Limb (tissue), 2 donors: ENCODE measurements at regions not wholly inside any gene's neighbourhood (a gene's known extent, or its start where the extent isn't known, plus 50 kb on each side); places are given as distances from the start of the nearest gene placed in this dataset.
"Not testable (repeated sequence)": the region's sequence is repeated elsewhere in the genome, so short reads cannot be mapped to it uniquely, and the experiment has no call there.

Source experiments
- DNase-seq, 2 donors: peaks; one replicate each; pipeline ENCODE4 v3.0.0-alpha.2; 2016; ENCODE audit errors: extremely low spot score in 2 of 2

DNA sequence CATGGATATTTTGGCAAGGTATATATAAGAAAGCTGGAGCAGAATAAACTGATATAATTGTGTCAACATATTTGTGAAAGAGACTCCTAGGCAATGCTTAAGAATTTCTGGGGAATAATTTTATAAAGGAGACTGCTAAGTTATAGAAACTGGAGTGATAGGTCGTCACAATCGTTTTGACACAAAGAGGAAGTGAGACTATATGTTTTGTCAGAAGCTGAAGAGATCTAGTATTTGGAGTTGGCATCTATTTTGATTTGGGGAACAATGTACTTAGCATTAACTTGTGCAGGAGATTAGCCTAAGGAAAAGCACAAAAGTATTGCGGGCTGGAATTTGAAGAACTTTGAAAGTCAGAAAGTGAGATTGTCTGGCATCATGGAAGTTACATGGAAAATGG lies 582.5 kb downstream of the TAF11L14 start:
- DNase-seq = no peak

DNA sequence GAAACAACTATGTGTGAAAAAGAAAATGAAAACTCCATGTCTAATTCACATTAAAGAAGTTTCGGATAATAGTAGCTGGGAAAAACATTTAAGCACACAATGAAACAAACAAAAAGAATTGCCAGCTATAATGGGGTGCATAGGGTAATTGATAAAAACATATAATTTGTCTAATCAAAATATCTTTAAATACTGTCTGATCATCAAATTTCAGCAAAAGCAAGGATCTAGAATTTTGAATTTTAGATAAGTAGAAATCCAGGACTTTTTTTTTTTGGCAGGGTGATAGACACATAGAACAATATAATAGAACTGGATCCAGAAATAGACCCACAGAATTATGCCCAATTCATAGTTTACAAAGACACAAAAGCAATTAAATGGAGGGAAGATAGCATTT lies 585.0 kb downstream of the TAF11L14 start:
- no peak for DNase-seq

DNA sequence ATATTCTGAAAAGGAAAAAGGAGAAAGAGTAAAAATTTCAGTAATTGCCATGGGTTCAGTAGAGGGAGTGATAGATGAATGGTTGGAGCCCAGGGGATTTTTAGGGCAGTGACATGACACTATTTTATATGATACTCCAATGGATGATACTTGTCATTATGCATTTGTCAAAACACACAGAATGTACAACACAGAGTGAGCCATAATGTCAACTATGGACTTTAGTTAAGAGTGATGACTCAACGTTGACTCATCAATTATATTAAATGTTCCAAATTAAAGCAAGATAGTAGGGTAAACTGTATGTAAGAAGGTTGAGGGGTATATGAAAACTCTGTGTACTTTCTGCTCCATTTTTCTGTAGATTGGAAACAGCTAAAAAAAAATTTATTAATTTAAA lies 586.4 kb downstream of the TAF11L14 start:
- DNase-seq = no peak

DNA sequence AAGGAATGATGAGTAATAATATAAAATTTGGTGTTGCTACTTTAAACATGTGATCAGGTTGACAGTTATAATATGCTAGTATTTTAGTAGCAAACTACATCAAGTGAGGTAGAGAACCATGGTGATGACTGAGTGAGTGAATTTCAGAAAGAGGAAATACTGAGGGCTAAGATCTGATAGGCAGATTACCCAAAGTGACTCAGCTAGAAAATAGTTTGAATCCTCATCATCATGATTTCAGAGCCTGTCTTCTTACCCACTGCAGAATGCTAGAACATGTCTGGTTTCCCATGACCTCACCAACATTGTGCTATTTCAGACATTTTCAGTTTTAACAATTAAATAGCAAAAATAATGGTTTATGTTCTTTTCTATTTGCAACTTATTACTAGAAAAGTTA lies 602.1 kb downstream of the TAF11L14 start:
- no peak for DNase-seq

DNA sequence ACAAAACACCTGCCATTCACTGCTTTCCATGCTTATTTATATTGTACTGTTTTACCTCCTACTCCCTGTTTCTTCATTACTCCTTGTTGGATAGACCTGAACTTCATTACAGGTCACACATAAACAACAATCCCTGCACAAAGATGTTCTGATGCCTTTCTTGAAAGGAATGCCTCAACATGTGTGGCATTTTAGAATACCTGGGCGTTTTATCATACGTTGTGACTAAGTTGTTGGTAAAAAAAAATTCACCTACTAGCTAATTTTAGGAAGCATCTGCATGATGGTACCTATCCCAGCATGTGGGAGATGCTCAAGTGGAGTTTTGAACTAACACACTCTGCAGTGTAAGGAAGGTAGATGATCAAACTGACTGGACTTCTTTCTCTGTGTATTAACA lies 604.1 kb downstream of the TAF11L14 start:
- no peak for DNase-seq

DNA sequence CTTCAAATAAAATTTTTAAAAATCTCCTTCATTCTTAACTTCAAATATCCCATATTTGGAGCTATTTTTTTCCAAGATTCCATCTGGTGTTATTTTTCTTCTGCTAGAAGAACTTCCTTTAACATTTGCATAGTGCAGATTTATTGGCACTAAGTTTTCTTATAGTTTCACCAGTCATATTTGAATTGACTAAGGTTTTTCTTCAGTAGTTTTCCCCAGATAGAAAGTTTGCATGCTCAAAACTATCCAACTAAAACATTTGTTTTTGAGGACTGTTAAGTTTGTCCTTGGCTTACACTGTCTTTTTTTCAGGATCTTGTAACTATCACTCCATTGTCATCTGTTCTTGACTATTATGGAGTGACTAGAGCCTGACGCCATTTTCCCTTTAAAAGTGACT lies 606.7 kb downstream of the TAF11L14 start:
- DNase-seq = no peak

DNA sequence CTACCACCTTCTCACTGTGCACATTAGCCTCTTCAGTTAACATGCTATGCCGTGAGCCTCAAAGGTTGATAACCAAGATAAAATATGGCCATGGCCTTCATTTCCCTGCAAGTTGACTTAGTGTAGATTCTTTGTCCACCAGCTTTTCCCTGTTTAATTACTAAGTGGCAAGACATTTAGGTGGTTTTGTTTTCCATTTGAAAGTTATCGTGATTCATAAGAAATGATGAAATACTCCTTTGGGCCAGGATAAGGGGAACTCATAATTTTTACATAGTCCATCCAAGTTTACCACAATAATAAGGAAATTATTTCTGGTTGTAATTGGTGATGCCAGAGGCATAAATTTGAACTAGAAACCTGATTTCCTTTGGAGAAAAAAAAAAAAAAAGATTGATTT lies 609.6 kb downstream of the TAF11L14 start:
- DNase-seq = no peak

DNA sequence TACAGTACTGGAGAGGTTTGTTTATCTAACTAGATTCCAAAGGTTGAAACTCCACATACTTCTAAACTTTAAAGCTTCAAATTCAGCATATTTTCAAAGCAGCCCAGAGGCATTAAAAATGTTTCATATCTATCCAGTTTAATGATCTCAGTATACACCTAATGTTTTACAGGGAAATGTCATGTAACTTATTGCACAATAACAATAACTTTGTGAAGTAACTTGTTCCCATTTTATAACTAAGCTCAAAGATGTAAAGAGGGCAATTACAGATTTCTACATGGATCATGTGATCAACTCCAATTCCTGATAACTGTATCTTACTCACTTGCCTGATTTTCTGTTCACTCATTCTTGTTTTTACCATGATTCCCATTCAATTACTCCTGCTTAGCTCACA lies 610.0 kb downstream of the TAF11L14 start:
- DNase-seq = no peak

DNA sequence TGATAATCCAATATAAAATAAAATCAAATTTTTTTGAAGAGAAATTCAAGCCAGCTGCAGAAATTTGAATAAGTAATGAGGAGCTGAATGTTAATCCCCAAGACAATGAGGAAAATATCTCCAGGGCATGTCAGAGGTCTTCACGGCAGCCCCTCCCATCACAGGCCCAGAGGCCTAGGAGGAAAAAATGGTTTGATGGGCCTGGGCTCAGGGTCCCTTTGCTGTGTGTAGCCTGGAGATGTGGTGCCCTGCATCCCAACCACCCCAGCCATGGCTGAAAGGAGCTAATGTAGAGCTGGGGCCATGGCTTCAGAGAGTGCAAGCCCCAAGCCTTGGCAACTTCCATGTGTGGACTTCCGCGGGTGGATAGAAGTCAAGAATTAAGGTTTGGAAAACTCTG lies 618.3 kb downstream of the TAF11L14 start:
- no peak for DNase-seq

DNA sequence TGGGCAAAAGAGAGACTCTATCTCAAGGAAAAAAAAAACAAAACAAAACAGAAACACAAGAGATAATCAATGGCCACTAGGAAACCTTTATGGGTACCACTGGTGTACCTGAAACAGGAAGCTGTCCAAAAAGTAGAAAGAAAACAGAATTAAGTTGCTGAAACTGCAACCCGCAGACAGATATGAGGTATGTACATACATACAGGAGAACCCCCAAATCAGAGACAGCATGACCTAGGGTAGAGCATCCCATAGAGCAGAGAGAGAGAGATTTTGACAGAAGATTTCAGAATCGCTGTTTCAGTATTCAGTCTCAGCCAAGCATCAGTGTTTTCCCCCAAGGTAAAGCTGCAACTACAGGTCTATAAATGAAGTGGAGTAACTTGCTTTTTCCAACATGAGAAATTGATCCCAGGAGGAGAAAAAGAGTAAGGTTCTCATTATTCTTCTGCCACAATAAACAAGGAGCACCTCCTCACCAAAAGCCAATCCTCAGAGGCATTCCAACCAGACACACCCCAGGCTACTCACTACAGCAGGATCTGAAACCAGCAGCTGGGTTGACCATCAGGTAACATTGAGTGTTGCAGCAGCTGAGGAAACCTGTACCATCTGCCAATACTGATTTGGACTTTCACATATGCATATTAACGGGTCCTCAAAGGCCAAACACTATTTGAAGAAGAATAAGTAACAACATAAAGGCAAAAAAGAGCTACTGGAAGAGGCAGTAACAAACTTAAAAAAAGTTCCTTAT lies 630.0 kb downstream of the TAF11L14 start:
- no peak for DNase-seq

DNA sequence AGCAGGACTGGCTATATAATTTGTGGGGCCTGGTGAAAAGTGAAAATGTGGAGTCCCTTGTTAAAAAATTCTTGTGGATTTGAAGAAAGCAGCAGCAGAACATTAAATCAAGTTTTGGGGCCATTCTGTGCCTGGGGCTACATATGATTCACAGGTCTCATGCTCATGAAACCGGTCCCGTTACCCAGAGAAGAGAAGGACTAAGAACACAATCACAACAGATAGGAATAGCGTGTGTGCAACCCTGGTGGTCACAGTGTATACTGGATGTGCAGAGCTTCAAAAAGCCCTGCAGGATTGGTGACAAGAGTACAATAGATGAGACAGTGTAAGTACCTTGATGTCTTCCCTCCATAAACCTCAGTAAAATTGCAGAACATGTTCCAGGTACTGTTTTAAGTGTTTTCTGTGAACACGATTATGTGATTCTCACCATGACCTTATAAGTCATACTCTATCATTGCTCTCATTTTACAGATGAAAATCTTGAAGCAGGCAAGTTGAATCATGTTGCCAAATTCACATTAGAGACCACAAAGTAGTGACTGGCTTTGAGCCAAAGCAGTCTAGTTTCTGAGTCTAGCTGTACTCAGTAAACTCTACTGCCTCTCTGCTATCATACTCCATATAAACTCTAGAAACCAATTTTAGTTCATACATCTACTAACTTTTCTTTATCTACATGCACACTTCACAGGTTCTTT lies 636.5 kb downstream of the TAF11L14 start:
- peak in 1 of 2 donors; percentile 8 for DNase-seq

DNA sequence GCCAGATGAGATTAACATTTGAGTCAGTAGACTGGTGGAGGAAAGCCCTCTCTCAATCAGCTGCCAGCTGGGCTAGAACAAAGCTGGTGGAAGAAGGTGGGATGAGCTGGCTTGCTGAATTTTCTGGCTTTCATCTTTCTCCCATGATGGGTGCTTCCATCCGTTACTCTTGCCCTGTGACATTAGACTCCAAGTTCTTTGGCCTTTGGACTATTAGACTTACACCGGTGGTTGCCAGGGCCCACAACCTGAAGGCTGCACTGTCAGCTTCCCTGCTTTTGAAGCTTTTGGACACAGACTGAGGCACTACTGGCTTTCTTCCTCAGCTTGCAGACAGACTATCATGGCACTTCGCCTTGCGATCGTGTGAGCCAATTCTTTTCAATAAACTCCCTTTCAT lies 642.7 kb downstream of the TAF11L14 start:
- no peak for DNase-seq

DNA sequence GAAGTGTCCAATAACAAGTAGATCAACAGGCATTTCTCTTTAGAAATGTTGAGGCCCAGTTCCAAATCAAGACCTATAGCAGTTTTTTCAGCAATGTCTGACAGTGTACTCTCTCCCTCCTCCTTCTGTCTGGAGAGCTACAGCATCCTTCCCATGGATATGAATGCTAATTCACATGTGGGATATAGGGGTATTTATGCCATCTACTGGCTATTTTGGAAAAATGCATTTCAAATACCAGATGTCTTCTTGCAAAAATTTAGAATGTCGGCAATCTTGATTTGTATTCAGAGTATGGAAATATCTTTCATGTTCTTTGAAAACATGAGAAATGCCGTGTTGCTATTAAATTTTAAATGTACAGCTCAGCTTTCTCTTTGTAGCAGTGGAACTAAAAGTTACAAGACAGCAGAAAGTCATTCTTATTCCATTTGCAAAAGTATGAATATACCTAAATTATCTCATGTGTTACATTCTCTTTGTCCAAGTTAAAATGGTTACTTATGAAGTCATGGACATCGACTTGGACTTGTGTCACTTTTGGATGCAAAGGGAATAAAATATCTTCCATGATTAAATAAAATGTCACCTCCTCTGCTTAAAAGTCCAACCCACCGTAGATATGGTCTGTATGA lies 647.8 kb downstream of the TAF11L14 start:
- peak in 1 of 2 donors; percentile 80 for DNase-seq

DNA sequence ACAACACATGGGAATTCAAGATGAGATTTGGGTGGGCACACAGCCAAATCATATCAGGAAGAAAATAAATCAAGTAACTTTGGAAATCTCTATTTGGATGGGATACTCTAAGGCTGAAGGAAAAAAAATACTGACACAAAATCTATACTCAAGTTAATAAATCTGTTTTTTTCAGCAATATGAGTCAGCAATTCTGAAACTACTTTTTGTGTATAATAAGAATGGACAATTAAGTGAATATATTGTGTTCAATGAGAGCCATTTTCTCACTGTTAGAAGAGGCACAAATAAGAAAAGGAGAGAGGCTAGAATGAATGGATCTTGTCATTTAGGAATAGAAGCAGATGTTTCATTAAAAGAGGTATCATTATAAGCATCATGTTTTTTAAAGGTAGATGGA lies 651.0 kb downstream of the TAF11L14 start:
- DNase-seq = no peak

DNA sequence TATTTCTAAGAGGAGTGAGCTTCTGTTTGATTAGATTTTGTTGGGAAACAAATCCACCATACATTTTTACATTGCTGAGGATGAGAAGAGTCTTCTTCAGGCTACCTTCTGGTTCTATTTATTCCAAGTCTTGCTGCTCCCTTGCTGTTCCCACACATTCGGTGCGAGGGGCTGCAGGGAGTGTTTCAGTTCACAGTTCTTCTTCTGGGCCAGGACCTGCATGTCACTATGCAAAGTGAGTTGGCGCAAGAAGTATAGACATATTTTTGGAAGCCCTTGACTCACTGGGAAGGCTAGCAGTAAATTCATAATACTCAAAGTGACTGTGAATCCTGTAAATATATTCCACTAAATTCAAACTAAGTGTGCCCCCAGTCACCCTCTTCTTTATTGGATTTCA lies 657.9 kb downstream of the TAF11L14 start:
- no peak for DNase-seq

DNA sequence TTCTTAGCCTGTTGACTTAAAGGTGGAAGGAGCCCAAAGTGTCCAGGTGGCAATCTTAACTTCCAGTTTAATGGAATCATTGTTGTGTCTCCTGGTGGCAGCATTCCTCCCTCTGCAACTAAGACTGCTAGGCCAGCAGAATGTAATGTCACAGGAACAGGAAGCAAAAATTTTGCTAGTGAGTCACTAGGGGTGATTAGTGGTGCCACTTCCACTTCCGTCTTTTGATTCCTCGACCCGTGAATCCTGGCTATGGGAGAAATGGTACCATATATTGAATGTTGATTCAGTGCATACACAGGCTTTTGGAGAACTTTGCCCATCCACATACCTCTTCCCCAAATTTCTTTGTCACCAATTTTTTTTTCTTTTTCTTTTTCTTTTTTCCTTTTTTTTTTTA lies 661.4 kb downstream of the TAF11L14 start:
- DNase-seq = not testable (repeated sequence)

DNA sequence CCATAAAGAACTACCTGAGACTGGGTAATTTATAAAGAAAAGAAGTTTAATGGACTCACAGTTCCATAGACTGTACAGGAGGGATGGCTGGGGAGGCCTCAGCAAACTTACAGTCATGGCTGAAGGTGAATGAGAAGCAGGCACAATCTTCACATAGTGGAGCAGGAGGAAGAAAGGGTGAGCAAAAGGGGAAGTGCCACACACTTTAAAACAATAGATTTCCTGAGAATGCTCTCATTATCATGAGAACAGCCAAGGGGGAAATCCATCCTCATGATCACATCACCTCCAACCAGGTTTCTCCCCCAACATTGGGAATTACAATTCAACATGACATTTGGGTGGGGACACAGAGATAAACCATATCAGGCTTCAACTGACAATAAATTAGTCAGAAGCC lies 664.9 kb downstream of the TAF11L14 start:
- no peak for DNase-seq

DNA sequence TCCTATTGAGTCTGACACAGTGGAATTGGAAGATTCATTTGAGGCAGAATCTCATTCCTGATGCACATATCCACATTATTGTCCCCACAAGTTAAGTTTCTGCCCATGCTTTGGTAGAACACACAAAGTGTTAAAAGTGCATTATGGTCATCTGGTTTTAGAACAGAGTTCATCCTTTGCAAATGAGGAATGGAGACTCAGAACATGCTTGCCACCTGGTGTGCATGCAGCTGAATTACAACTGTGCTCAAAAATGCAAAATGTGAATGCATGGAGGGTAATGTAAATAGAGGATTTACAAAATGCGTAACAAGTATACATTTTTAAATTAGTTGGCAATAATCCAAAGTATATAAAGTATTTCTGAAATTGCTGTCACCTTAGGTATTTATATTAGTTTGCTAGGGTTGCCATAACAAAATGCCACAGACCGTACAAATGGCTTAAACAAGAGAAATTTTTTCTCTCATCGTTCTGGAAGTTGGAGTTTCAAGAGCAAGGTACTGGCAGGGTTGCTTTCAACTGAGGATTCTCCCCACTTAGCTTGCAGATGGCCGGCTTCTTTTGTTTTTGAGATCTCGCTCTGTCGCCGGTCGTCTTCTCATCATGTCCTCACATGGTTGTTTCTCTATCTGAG lies 671.1 kb downstream of the TAF11L14 start:
- DNase-seq = peak; percentile 58 to 63

DNA sequence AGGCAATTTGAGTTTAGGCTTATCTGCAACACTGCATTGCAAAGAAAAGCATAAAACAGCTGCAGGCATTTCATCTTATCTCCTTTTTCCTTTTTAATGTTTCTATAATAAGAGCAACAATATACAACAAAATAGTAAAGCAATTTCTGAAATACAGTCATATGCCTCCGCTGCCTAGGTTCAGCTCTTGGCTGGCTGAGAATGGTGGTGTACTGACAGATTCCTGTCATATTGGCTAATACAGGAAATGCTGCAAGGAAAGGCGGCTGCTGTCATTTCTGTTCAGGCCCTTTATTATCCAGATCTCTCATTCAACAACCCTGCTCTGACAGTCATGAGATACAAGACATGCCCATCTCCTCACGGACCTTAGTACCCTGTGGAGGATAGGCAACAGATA lies 677.0 kb downstream of the TAF11L14 start:
- no peak for DNase-seq

DNA sequence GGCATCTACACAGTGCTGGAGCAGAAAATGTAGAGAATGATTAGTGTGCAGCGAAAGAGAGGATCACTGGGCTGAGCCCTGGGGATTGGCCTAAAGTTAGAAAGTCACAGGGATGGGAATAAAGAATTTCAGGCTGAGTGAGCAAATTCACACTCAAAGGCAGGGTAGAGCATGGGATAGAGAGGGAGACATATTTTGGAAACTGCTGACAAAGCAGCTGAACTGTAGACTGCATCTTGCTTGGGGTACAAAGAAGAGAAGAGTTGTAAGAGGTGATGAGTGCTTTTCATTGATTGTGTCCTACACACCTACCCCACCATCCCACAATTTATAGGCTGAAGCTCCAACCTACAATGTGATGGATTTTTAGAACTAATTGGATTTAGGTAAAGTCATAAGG lies 677.8 kb downstream of the TAF11L14 start:
- DNase-seq = no peak

DNA sequence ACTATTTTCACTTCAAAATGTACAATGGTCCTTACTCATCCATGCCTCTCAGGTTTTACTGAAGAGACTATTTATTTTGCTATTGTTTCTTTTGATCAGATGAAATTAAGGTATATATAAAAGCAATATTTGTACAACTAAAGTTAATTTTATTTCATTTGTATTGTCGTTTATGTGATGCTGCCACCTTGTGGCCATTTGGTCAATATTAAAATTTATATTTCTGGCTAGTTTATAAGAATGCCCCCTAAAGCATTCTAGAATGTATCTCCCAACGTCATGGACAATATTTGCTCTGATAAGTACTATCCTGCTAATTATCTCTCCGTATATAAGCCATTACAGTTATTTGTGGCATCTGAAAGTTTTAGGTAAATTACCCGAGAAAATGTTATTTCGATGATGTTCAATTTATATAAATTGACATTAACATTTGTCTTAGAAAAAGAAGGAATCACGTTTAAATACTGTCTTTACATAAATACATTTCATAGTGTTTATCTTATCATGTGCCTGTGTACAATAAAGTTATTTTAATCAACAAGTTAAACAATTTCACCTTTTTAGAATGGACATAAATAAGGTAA lies 680.0 kb downstream of the TAF11L14 start:
- peak in 1 of 2 donors; percentile 44 for DNase-seq
